ENCODE measurements at regions not wholly inside any gene's neighbourhood (a gene's known extent, or its start where the extent isn't known, plus 50 kb on each side); places are given as distances from the start of the nearest gene placed in this dataset.
"Not testable (repeated sequence)": the region's sequence is repeated elsewhere in the genome, so short reads cannot be mapped to it uniquely, and the experiment has no call there.

GRCh38 chrX:128606817-128607216 lies 554.6 kb upstream of the ACTRT1 start:
- DNase-seq (ENCODE audit: low read depth) = not testable (repeated sequence)

- DNase-seq (ENCODE audit: low read depth) = not testable (repeated sequence)
These were observed 554.2 kb upstream of the ACTRT1 start for GRCh38 chrX:128606357-128606756.

- no peak for DNase-seq (ENCODE audit: low read depth)
These were observed 549.5 kb upstream of the ACTRT1 start for GRCh38 chrX:128601706-128602105.

- DNase-seq (ENCODE audit: low read depth) = no peak
These were observed 547.4 kb upstream of the ACTRT1 start for GRCh38 chrX:128599632-128600031.

- DNase-seq (ENCODE audit: low read depth) = no peak
These were observed 529.8 kb upstream of the ACTRT1 start for GRCh38 chrX:128582036-128582435.

GRCh38 chrX:128581615-128582014 lies 529.4 kb upstream of the ACTRT1 start:
- no peak for DNase-seq (ENCODE audit: low read depth)

- DNase-seq (ENCODE audit: low read depth) = no peak
These were observed 490.9 kb upstream of the ACTRT1 start for GRCh38 chrX:128543114-128543513.

- DNase-seq (ENCODE audit: low read depth) = no peak
These were observed 466.3 kb upstream of the ACTRT1 start for GRCh38 chrX:128518508-128518907.

GRCh38 chrX:128517691-128518090 lies 465.5 kb upstream of the ACTRT1 start:
- no peak for DNase-seq (ENCODE audit: low read depth)

GRCh38 chrX:128504496-128504895 lies 452.3 kb upstream of the ACTRT1 start:
- no peak for DNase-seq (ENCODE audit: low read depth)

- no peak for DNase-seq (ENCODE audit: low read depth)
These were observed 411.9 kb upstream of the ACTRT1 start for GRCh38 chrX:128464116-128464515.

- no peak for DNase-seq (ENCODE audit: low read depth)
These were observed 408.6 kb upstream of the ACTRT1 start for GRCh38 chrX:128460835-128461234.

- DNase-seq (ENCODE audit: low read depth) = peak; percentile 1
These were observed 406.7 kb upstream of the ACTRT1 start for GRCh38 chrX:128458888-128459287.

- DNase-seq (ENCODE audit: low read depth) = no peak
These were observed 405.5 kb upstream of the ACTRT1 start for GRCh38 chrX:128457674-128458073.

GRCh38 chrX:128439159-128439558 lies 387.0 kb upstream of the ACTRT1 start:
- no peak for DNase-seq (ENCODE audit: low read depth)

GRCh38 chrX:128438082-128438481 lies 385.9 kb upstream of the ACTRT1 start:
- DNase-seq (ENCODE audit: low read depth) = no peak

GRCh38 chrX:128436397-128437103 lies 384.3 kb upstream of the ACTRT1 start:
- DNase-seq (ENCODE audit: low read depth) = no peak

GRCh38 chrX:128425546-128425945 lies 373.3 kb upstream of the ACTRT1 start:
- DNase-seq (ENCODE audit: low read depth) = no peak

GRCh38 chrX:128408842-128409241 lies 356.6 kb upstream of the ACTRT1 start:
- no peak for DNase-seq (ENCODE audit: low read depth)

GRCh38 chrX:128396601-128397000 lies 344.4 kb upstream of the ACTRT1 start:
- no peak for DNase-seq (ENCODE audit: low read depth)

- DNase-seq (ENCODE audit: low read depth) = not testable (repeated sequence)
These were observed 331.6 kb upstream of the ACTRT1 start for GRCh38 chrX:128383846-128384245.

GRCh38 chrX:128365492-128365891 lies 313.3 kb upstream of the ACTRT1 start:
- no peak for DNase-seq (ENCODE audit: low read depth)

GRCh38 chrX:128335671-128336070 lies 283.5 kb upstream of the ACTRT1 start:
- no peak for DNase-seq (ENCODE audit: low read depth)

- DNase-seq (ENCODE audit: low read depth) = no peak
These were observed 282.6 kb upstream of the ACTRT1 start for GRCh38 chrX:128334821-128335220.
